Smooth muscle cell (in vitro differentiated cells): ENCODE measurements at regions not wholly inside any gene's neighbourhood (a gene's known extent, or its start where the extent isn't known, plus 50 kb on each side); places are given as distances from the start of the nearest gene placed in this dataset.
"Not testable (repeated sequence)": the region's sequence is repeated elsewhere in the genome, so short reads cannot be mapped to it uniquely, and the experiment has no call there.

Experiments
- DNase-seq: peaks from one replicate; lab custom pipeline; 2025; ENCODE audit not compliant: unreplicated experiment; lab: John Stamatoyannopoulos, UW
- H2AFZ ChIP-seq: fragments of 200-600 bp; sonication (generic); 2 replicates; pipeline ENCODE4 v1.6.0; 2016; ENCODE audit warnings: antibody characterized with exemption, low read depth, mild to moderate bottlenecking
- H3F3A ChIP-seq: fragments of 200-600 bp; sonication (generic); 2 replicates; pipeline ENCODE4 v1.6.0; 2017; ENCODE audit warnings: antibody characterized with exemption, low read depth
- H3K27ac ChIP-seq: fragments of 200-600 bp; sonication (generic); 2 replicates; pipeline ENCODE4 v1.5.1; 2016; ENCODE audit warnings: low read depth, mild to moderate bottlenecking
- H3K27me3 ChIP-seq: fragments of 200-600 bp; sonication (generic); 2 replicates; pipeline ENCODE4 v1.6.1; 2016; ENCODE audit warnings: low read depth, mild to moderate bottlenecking
- H3K36me3 ChIP-seq: fragments of 200-600 bp; sonication (generic); 2 replicates; pipeline ENCODE4 v1.5.1; 2016; ENCODE audit warnings: low read depth
- H3K4me1 ChIP-seq: fragments of 200-600 bp; sonication (generic); 2 replicates; pipeline ENCODE4 v1.5.1; 2016; ENCODE audit warnings: low read depth
- H3K4me2 ChIP-seq: fragments of 200-600 bp; sonication (generic); 2 replicates; pipeline ENCODE4 v1.6.0; 2016; ENCODE audit warnings: mild to moderate bottlenecking
- H3K4me3 ChIP-seq: fragments of 200-600 bp; sonication (generic); 2 replicates; pipeline ENCODE4 v1.5.1; 2016; ENCODE audit warnings: mild to moderate bottlenecking
- H3K79me2 ChIP-seq: fragments of 200-600 bp; sonication (generic); 2 replicates; pipeline ENCODE4 v1.6.0; 2016; ENCODE audit warnings: low read depth, mild to moderate bottlenecking
- H3K9ac ChIP-seq: fragments of 200-600 bp; sonication (generic); 2 replicates; pipeline ENCODE4 v1.6.0; 2016; ENCODE audit warnings: low read depth
- H3K9me3 ChIP-seq: fragments of 200-600 bp; sonication (generic); replicated peaks from 2 replicates; pipeline ENCODE4 v1.5.1; 2016; ENCODE audit warnings: low read depth
- H4K20me1 ChIP-seq: fragments of 200-600 bp; sonication (generic); 2 replicates; pipeline ENCODE4 v1.6.0; 2016; ENCODE audit warnings: low read depth
- WGBS: methylation state at CpG from one replicate; pipeline ENCODE4 v1.1.7; 2016; ENCODE audit warnings: low lambda C conversion rate; 5-methylcytosine and 5-hydroxymethylcytosine counted together
- TF ChIP-seq, protein P1 (sequence below): fragments of 200-600 bp; sonication (generic); IDR thresholded peaks from 2 replicates; pipeline ENCODE4 v1.5.1; 2017; ENCODE audit warnings: borderline replicate concordance, mild to moderate bottlenecking, antibody characterized with exemption; ENCODE audit not compliant: insufficient read depth, poor library complexity, severe bottlenecking

DNA sequence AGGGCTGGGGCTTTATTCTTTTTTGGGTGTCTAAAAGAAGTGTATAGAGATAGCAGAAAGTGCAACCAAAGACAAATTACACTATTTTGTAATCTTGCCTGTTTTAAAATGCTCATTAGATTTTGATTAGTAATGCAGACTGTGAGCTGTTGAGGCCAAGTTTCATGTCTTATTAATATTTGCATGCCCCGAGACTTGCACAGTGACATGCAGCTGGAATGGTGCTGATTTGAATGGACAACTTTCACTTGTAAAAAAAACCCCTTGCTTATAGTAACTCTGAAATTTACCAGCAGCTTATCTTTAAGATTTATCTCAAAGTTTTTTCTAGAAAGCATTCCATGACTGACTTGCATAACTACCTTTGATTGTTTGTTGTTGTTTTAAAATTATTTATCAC lies 835.1 kb upstream of the IGFBP7 start:
- Histone ChIP-seq H3K27ac (no peak overlapping the region), H4K20me1 (no peaks in the 10 kb centered on the region), H3K79me2 (no peaks in the 10 kb centered on the region), H3K4me3 (no peak overlapping the region), H2AFZ (no peak overlapping the region), H3K9ac (no peak overlapping the region), H3K4me1 (no peaks in the 10 kb centered on the region), H3K9me3 (no peaks in the 10 kb centered on the region), H3F3A (no peaks in the 10 kb centered on the region), H3K27me3 (no peaks in the 10 kb centered on the region), H3K4me2 (no peak overlapping the region), H3K36me3 (no peaks in the 10 kb centered on the region)
- DNase-seq = no peak
- 67% methylated on average over 1 of the region's 1 CpG for WGBS
- TF ChIP-seq, protein P1, sequence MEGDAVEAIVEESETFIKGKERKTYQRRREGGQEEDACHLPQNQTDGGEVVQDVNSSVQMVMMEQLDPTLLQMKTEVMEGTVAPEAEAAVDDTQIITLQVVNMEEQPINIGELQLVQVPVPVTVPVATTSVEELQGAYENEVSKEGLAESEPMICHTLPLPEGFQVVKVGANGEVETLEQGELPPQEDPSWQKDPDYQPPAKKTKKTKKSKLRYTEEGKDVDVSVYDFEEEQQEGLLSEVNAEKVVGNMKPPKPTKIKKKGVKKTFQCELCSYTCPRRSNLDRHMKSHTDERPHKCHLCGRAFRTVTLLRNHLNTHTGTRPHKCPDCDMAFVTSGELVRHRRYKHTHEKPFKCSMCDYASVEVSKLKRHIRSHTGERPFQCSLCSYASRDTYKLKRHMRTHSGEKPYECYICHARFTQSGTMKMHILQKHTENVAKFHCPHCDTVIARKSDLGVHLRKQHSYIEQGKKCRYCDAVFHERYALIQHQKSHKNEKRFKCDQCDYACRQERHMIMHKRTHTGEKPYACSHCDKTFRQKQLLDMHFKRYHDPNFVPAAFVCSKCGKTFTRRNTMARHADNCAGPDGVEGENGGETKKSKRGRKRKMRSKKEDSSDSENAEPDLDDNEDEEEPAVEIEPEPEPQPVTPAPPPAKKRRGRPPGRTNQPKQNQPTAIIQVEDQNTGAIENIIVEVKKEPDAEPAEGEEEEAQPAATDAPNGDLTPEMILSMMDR = no peak

GRCh38 chr4:57943682-57944081 lies 833.5 kb upstream of the IGFBP7 start:
- no peaks in the 10 kb centered on the region for H4K20me1 ChIP-seq
- no peak overlapping the region for H3K9ac ChIP-seq
- no peaks in the 10 kb centered on the region for H3K79me2 ChIP-seq
- no peak overlapping the region for H3K4me2 ChIP-seq
- no peak overlapping the region for H2AFZ ChIP-seq
- 94% methylated on average over 8 of the region's 8 CpGs for WGBS
- TF ChIP-seq, protein P1 = no peak
- no peaks in the 10 kb centered on the region for H3K9me3 ChIP-seq
- no peak overlapping the region for H3K27ac ChIP-seq
- DNase-seq = no peak
- H3F3A ChIP-seq = no peaks in the 10 kb centered on the region
- no peak overlapping the region for H3K4me3 ChIP-seq
- H3K36me3 ChIP-seq = no peaks in the 10 kb centered on the region
- no peaks in the 10 kb centered on the region for H3K27me3 ChIP-seq
- H3K4me1 ChIP-seq = no peaks in the 10 kb centered on the region

DNA sequence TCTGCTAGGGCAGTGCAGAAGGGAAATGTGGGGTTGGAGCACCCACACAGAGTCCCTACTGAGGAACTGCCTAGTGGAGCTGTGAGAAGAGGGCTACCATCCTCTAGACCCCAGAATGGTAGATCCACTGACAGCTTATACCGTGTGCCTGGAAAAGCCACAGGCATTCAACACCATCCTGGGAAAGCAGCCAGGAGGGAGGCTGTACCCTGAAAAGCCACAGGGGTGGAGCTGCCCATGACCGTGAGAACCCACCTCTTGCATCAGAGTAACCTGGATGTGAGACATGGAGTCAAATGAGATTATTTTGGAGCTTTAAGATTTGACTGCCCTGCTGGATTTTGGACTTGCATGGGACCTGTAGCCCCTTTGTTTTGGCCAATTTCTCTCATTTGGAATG lies 827.1 kb upstream of the IGFBP7 start:
- 92% methylated on average over 2 of the region's 2 CpGs for WGBS
- not testable (repeated sequence) for H2AFZ ChIP-seq, DNase-seq

GRCh38 chr4:57926311-57926710 lies 816.1 kb upstream of the IGFBP7 start:
- no peak overlapping the region for H3K9ac ChIP-seq
- no peak overlapping the region for H2AFZ ChIP-seq
- H3K4me2 ChIP-seq = no peak overlapping the region
- no peaks in the 10 kb centered on the region for H4K20me1 ChIP-seq
- H3K79me2 ChIP-seq = no peaks in the 10 kb centered on the region
- H3K4me1 ChIP-seq = no peaks in the 10 kb centered on the region
- 67% methylated on average over 3 of the region's 3 CpGs for WGBS
- no peaks in the 10 kb centered on the region for H3K27me3 ChIP-seq
- no peaks in the 10 kb centered on the region for H3F3A ChIP-seq
- TF ChIP-seq, protein P1 = no peak
- no peaks in the 10 kb centered on the region for H3K9me3 ChIP-seq
- no peak overlapping the region for H3K27ac ChIP-seq
- DNase-seq = no peak
- H3K4me3 ChIP-seq = no peak overlapping the region
- H3K36me3 ChIP-seq = no peaks in the 10 kb centered on the region

More for the DNA sequence above, 827.1 kb upstream of the IGFBP7 start:
- not testable (repeated sequence) for H4K20me1 ChIP-seq, H3K27ac ChIP-seq, H3K27me3 ChIP-seq, H3K36me3 ChIP-seq, H3K9me3 ChIP-seq, H3K9ac ChIP-seq, H3K79me2 ChIP-seq, H3K4me3 ChIP-seq, H3K4me1 ChIP-seq, H3K4me2 ChIP-seq, H3F3A ChIP-seq
